Osteocyte (in vitro differentiated cells): ENCODE measurements at regions not wholly inside any gene's neighbourhood (a gene's known extent, or its start where the extent isn't known, plus 50 kb on each side); places are given as distances from the start of the nearest gene placed in this dataset.

ENCODE experiments used
- DNase-seq: peaks from one replicate; pipeline ENCODE4 v3.0.0; 2021; ENCODE audit warnings: mixed read lengths; ENCODE audit not compliant: unreplicated experiment; ENCODE audit errors: extremely low spot score
- H3K27ac Mint-ChIP-seq: one replicate; pipeline ENCODE4 v1.8.0; 2021; ENCODE audit warnings: mild to moderate bottlenecking, mixed read lengths; ENCODE audit not compliant: unreplicated experiment
- H3K27me3 Mint-ChIP-seq: one replicate; pipeline ENCODE4 v1.8.0; 2021; ENCODE audit warnings: mixed read lengths; ENCODE audit not compliant: unreplicated experiment
- H3K36me3 Mint-ChIP-seq: one replicate; pipeline ENCODE4 v1.8.0; 2021; ENCODE audit warnings: mixed read lengths; ENCODE audit not compliant: unreplicated experiment
- H3K4me1 Mint-ChIP-seq: one replicate; pipeline ENCODE4 v1.8.0; 2021; ENCODE audit warnings: mixed read lengths; ENCODE audit not compliant: unreplicated experiment
- H3K4me3 Mint-ChIP-seq: one replicate; pipeline ENCODE4 v1.8.0; 2021; ENCODE audit warnings: mild to moderate bottlenecking, moderate library complexity, mixed read lengths; ENCODE audit not compliant: unreplicated experiment
- H3K9me3 Mint-ChIP-seq: one replicate; pipeline ENCODE4 v1.8.0; 2021; ENCODE audit warnings: mixed read lengths; ENCODE audit not compliant: unreplicated experiment
- TF ChIP-seq, protein P1 (sequence below): fragments of 200-600 bp; sonication (generic); IDR thresholded peaks from 2 replicates; pipeline ENCODE4 v1.5.0; 2021; ENCODE audit warnings: antibody characterized with exemption, mild to moderate bottlenecking, moderate library complexity

GRCh38 chr1:5343256-5344020 lies 648.8 kb downstream of the NPHP4 start:
- no peaks in the 10 kb centered on the region for H3K27me3 Mint-ChIP-seq
- no peaks in the 10 kb centered on the region for H3K36me3 Mint-ChIP-seq
- TF ChIP-seq, protein P1, sequence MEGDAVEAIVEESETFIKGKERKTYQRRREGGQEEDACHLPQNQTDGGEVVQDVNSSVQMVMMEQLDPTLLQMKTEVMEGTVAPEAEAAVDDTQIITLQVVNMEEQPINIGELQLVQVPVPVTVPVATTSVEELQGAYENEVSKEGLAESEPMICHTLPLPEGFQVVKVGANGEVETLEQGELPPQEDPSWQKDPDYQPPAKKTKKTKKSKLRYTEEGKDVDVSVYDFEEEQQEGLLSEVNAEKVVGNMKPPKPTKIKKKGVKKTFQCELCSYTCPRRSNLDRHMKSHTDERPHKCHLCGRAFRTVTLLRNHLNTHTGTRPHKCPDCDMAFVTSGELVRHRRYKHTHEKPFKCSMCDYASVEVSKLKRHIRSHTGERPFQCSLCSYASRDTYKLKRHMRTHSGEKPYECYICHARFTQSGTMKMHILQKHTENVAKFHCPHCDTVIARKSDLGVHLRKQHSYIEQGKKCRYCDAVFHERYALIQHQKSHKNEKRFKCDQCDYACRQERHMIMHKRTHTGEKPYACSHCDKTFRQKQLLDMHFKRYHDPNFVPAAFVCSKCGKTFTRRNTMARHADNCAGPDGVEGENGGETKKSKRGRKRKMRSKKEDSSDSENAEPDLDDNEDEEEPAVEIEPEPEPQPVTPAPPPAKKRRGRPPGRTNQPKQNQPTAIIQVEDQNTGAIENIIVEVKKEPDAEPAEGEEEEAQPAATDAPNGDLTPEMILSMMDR: no peak
- no peak overlapping the region for H3K4me3 Mint-ChIP-seq
- no peak for DNase-seq
- H3K27ac Mint-ChIP-seq: no peak overlapping the region
- H3K4me1 Mint-ChIP-seq: no peaks in the 10 kb centered on the region
- peaks cover 37% of the 10 kb centered on the region for H3K9me3 Mint-ChIP-seq

DNA sequence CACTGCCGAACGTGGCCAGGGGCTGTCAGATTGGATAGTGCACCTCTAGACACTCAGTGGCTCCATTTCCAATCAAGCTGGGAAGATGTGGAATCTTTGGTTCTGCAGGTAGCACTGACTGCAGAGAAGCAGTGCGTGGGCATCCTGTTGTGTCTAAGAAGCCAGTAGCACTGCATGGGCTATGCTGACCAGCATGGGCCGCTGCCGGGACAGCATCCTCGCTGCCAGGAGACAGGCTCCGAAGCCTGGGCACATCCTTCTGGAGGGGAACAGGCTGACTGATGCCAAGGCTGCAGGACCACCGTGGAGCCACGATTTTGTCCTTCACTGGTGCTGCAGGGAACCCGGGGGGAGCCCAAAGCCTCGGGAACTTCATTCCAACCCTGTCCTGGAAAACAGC lies 649.4 kb downstream of the NPHP4 start:
- Mint-ChIP-seq H3K27me3 (no peaks in the 10 kb centered on the region), H3K4me1 (no peaks in the 10 kb centered on the region), H3K4me3 (no peak overlapping the region), H3K36me3 (no peaks in the 10 kb centered on the region), H3K27ac (no peak overlapping the region), H3K9me3 (peaks cover 42% of the 10 kb centered on the region)
- DNase-seq: no peak
- TF ChIP-seq, protein P1: no peak

DNA sequence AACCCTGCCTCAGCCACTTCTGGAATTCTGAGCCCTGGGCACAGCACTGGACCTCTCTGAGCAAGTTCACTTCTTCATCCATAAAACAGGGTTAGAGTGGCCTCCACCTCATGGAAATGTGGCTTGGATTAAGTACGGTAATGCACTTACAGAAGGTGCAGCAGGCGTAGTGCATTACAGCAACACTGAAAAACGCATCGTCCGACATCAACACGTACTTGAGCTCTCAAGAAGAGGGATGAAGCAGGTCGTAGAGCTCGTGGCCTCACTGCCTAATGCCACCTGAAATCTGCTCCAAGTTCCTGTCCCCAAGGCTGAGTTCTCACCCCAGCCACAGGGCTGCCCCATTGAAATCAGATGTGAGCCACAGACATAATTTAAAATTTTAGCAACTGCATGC lies 650.1 kb downstream of the NPHP4 start:
- no peaks in the 10 kb centered on the region for H3K27me3 Mint-ChIP-seq
- no peak overlapping the region for H3K4me3 Mint-ChIP-seq
- peaks cover 48% of the 10 kb centered on the region for H3K9me3 Mint-ChIP-seq
- TF ChIP-seq, protein P1: no peak
- H3K27ac Mint-ChIP-seq: no peak overlapping the region
- DNase-seq: no peak
- H3K36me3 Mint-ChIP-seq: no peaks in the 10 kb centered on the region
- no peaks in the 10 kb centered on the region for H3K4me1 Mint-ChIP-seq

- Mint-ChIP-seq H3K9me3 (peaks cover 49% of the 10 kb centered on the region), H3K36me3 (no peaks in the 10 kb centered on the region), H3K27ac (no peak overlapping the region), H3K27me3 (no peaks in the 10 kb centered on the region), H3K4me3 (no peak overlapping the region), H3K4me1 (no peaks in the 10 kb centered on the region)
- DNase-seq: no peak
- TF ChIP-seq, protein P1: no peak
These were observed 650.8 kb downstream of the NPHP4 start for GRCh38 chr1:5341471-5341870.

DNA sequence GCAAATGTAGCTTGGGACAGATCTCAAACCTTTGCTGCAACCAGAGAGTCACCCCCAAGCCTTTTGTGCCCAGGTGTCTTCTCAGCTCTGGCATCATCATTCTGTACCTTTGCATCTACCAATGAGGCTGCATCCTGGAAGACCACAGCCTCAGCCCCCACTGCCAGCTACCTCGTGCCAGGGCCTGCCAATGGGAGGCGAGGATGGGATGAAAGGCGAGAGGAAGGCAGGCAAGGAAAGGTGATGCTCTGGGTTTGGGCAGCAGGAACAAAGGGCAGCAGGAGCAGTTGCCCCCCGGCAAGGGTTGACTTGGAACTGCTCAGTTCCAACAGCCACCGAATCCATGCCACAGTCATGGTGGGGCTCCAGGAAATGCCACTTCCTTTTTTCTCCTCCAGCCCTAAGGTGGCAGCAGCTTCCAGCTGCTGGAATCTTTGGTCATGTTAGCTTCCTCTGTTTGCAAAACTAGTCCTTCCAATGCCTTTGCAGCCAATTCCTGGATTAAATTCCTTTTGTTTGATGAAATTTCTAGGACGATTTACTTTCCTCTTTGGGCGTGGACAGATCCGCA lies 651.6 kb downstream of the NPHP4 start:
- Mint-ChIP-seq H3K36me3 (no peaks in the 10 kb centered on the region), H3K27me3 (no peaks in the 10 kb centered on the region), H3K4me1 (no peaks in the 10 kb centered on the region), H3K9me3 (peaks cover 48% of the 10 kb centered on the region), H3K4me3 (no peak overlapping the region), H3K27ac (no peak overlapping the region)
- no peak for DNase-seq
- TF ChIP-seq, protein P1: no peak
